ENCODE measurements at regions not wholly inside any gene's neighbourhood (a gene's known extent, or its start where the extent isn't known, plus 50 kb on each side); places are given as distances from the start of the nearest gene placed in this dataset.
A peak's percentile ranks its signal among the peaks of the same experiment; 100 is the strongest.

DNA sequence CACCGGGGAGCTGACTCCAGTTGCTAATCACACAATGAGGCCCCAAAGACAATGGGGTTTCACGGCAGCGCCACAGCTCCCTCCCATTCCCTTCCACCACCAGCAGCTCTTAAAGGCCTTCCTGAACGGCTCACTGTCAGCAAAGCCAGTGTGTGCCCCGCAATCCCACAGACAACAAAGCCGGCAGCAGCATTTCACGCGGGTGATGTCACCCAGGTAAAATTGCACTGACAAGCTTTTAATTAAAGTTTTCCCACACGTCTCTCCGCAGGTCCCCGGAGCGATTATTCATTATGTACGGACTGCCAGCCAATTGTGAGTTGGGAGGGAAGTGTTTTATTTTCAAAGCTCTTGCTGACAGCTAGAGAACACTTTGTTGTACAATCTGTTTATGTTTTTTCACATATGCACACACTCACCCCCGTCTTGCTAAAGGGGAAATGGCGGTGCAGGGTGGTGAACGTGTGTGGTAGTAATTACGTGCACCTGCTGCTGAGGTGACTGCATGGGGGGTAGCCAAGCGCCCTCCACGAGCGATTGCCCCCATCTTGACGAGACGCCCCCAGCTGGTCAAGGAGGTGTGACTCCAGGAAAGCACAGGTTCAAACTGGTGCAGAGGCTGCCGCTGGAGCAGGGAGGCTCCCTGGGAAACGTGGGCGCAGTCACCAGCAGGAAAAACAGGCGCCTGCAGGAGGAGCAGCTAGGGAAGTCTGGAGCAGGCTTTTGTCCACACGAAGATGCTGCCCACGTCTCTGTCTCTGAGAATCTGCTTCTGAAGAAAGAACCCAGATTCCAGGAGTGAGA, 65.0 kb downstream of the IRX2 start:
- TF ChIP-seq POLR2A (IDR thresholded peaks at IDR 0.05; ENCODE audit: control extremely low read depth in 1 of 2, low read depth in 2 of 2, low read length in 2 of 2) (no peak), SIN3A (conservative IDR thresholded peaks at IDR 0.05 in 1 of 2, IDR thresholded peaks at IDR 0.05 in 1 of 2; ENCODE audit: low read depth in 1 of 2, low read length in 2 of 2) (no peak), YY1 (IDR thresholded peaks at IDR 0.05; ENCODE audit: low read depth, low read length) (no peak)
- TF ChIP-seq, protein P1, sequence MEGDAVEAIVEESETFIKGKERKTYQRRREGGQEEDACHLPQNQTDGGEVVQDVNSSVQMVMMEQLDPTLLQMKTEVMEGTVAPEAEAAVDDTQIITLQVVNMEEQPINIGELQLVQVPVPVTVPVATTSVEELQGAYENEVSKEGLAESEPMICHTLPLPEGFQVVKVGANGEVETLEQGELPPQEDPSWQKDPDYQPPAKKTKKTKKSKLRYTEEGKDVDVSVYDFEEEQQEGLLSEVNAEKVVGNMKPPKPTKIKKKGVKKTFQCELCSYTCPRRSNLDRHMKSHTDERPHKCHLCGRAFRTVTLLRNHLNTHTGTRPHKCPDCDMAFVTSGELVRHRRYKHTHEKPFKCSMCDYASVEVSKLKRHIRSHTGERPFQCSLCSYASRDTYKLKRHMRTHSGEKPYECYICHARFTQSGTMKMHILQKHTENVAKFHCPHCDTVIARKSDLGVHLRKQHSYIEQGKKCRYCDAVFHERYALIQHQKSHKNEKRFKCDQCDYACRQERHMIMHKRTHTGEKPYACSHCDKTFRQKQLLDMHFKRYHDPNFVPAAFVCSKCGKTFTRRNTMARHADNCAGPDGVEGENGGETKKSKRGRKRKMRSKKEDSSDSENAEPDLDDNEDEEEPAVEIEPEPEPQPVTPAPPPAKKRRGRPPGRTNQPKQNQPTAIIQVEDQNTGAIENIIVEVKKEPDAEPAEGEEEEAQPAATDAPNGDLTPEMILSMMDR (IDR thresholded peaks at IDR 0.05; ENCODE audit: control extremely low read depth in 1 of 3, insufficient read depth in 1 of 3, low read depth in 1 of 3, low read length in 3 of 3) = peak in 1 of 3 experiments; percentile 16; a peak in 1 of 4 replicates
- TF ChIP-seq, protein P2, sequence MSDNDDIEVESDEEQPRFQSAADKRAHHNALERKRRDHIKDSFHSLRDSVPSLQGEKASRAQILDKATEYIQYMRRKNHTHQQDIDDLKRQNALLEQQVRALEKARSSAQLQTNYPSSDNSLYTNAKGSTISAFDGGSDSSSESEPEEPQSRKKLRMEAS (IDR thresholded peaks at IDR 0.05) = no peak

Measured in H1 (cell line).